GF-D8 (cell line): ENCODE measurements at regions not wholly inside any gene's neighbourhood (a gene's known extent, or its start where the extent isn't known, plus 50 kb on each side); places are given as distances from the start of the nearest gene placed in this dataset.

Experiments
- DNase-seq: peaks from one replicate; lab custom pipeline; 2025; lab: John Stamatoyannopoulos, UW

GRCh38 chr9:87824216-87824875 lies 58.3 kb upstream of the SPATA31E1 start:
- no peak for DNase-seq

GRCh38 chr9:87824886-87825285 lies 57.8 kb upstream of the SPATA31E1 start:
- DNase-seq, result no peak

DNA sequence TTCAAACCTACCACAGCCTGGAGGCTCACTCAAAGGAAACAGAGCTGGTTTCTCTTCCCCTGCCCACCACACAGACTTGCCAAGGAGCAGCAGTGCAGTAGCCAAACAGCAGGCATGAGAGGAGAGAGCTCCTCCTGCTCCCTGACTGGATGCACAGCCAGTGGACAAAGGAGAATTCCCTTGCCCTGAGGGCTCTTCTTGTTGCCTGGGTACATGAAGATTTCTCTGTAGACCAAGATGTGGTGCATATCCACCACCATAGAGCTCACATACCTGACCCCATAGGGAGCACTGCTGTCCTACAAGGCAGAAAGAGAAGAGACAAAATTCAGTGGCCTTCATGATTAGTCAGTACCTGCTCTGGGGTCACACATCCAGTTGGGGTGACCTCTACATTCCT lies 56.3 kb upstream of the SPATA31E1 start:
- DNase-seq, result no peak

DNA sequence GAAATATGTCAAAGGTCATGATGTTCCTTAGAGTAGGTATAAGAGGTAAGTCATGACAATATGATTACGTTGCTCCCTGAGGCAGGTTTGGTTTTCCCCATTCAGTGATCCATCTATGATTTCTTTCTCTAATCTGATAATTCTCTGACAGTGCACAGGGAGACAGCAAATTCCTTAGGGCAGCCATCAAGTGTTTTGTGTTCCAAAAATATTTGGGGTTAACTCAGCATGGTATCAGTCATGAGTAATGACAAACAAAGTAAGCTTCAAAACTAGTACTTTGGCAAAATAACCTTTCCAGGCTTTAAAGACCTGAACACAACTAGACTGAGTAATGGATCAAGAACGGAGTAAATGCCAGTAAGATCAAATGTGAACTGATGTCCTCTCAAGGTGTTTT lies 55.3 kb upstream of the SPATA31E1 start:
- no peak for DNase-seq

DNA sequence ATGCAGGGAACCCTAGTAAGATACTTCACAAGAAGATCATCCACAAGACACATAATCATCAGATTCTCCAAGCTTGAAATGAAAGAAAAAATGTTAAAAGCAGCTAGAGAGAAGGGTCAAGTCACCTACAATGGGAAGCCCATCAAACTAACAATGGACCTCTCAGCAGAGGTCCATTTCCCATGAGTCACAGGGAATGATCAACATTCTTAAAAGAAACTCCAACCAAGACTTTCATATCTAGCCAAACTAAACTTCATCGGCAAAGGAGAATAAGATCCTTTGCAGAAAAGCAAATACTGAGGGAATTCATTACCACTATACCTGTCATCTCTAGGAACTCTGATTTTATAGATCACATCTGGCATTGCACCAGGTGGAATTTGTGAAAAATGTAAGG lies 52.9 kb upstream of the SPATA31E1 start:
- no peak for DNase-seq

GRCh38 chr9:87830446-87830845 lies 52.2 kb upstream of the SPATA31E1 start:
- no peak for DNase-seq

DNA sequence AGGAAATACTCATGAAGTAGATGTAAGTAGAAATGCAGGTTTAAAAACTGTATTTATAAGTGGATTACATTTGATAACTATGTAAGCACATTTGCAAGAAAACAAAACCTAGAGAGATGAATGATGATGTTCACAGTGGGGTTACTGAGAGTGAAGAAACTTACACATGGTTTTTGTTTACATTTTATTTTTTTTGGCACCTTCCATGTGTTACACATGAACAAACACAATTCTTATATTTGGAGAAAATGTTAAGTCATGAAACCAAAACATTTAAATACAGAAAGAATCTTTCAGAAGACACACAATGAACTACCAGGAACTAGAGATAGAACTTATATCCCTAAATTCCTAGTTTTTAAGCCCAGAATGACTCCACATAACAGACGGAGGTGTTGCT lies 51.5 kb upstream of the SPATA31E1 start:
- DNase-seq, result no peak
